Trophoblast cell (in vitro differentiated cells and primary cell): ENCODE measurements at regions not wholly inside any gene's neighbourhood (a gene's known extent, or its start where the extent isn't known, plus 50 kb on each side); places are given as distances from the start of the nearest gene placed in this dataset.
"Not testable (repeated sequence)": the region's sequence is repeated elsewhere in the genome, so short reads cannot be mapped to it uniquely, and the experiment has no call there.

Experiments used
- DNase-seq, 2 donors: peaks; one replicate each; pipeline ENCODE4 v3.0.0-alpha.2; 2016
- H2AFZ ChIP-seq: 2 replicates; pipeline ENCODE4 v1.6.1; 2013; ENCODE audit warnings: low read length, moderate library complexity, mild to moderate bottlenecking; ENCODE audit not compliant: insufficient read depth, poor library complexity
- H2AK5ac ChIP-seq: 2 replicates; pipeline ENCODE4 v1.6.1; 2013; ENCODE audit warnings: mild to moderate bottlenecking, low read length
- H2BK120ac ChIP-seq: 2 replicates; pipeline ENCODE4 v1.6.1; 2013; ENCODE audit warnings: low read length, mild to moderate bottlenecking, moderate library complexity; ENCODE audit not compliant: insufficient read depth, poor library complexity
- H2BK12ac ChIP-seq: 2 replicates; pipeline ENCODE4 v1.6.1; 2013; ENCODE audit warnings: mild to moderate bottlenecking, low read length, moderate library complexity
- H2BK5ac ChIP-seq: 2 replicates; pipeline ENCODE4 v1.6.1; 2013; ENCODE audit warnings: low read length, low read depth, moderate library complexity, mild to moderate bottlenecking; ENCODE audit not compliant: poor library complexity
- H3K14ac ChIP-seq: 2 replicates; pipeline ENCODE4 v1.6.1; 2013; ENCODE audit warnings: mild to moderate bottlenecking, low read length
- H3K18ac ChIP-seq: 2 replicates; pipeline ENCODE4 v1.6.1; 2013; ENCODE audit warnings: mild to moderate bottlenecking, low read length
- H3K23ac ChIP-seq: 2 replicates; pipeline ENCODE4 v1.6.1; 2013; ENCODE audit warnings: low read length
- H3K27ac ChIP-seq: 2 replicates; pipeline ENCODE4 v1.5.1; 2013; ENCODE audit warnings: low read depth, mild to moderate bottlenecking, inconsistent platforms, low read length, moderate library complexity
- H3K27me3 ChIP-seq: 2 replicates; pipeline ENCODE4 v1.6.1; 2013; ENCODE audit warnings: inconsistent platforms, mild to moderate bottlenecking, low read length, moderate library complexity; ENCODE audit not compliant: insufficient read depth
- H3K36me3 ChIP-seq, 2 experiments: 1 replicate in 1 of 2; 2 replicates in 1 of 2; pipeline ENCODE4 v1.6.1; 2013; ENCODE audit warnings: low read length in 2 of 2, mild to moderate bottlenecking in 2 of 2, moderate library complexity in 1 of 2; ENCODE audit not compliant: insufficient read depth in 2 of 2, control insufficient read depth in 1 of 2
- H3K4ac ChIP-seq: 2 replicates; pipeline ENCODE4 v1.6.1; 2013; ENCODE audit warnings: low read depth, mild to moderate bottlenecking, low read length, moderate library complexity
- H3K4me1 ChIP-seq, 2 experiments: 1 replicate in 1 of 2; 2 replicates in 1 of 2; pipeline ENCODE4 v1.6.1; 2013; ENCODE audit warnings: low read length in 2 of 2, mild to moderate bottlenecking in 2 of 2, moderate library complexity in 1 of 2; ENCODE audit not compliant: insufficient read depth in 2 of 2, control insufficient read depth in 1 of 2
- H3K4me2 ChIP-seq: 2 replicates; pipeline ENCODE4 v1.6.1; 2013; ENCODE audit warnings: inconsistent platforms, mild to moderate bottlenecking, low read length, moderate library complexity
- H3K4me3 ChIP-seq: 2 replicates; pipeline ENCODE4 v1.5.1; 2013; ENCODE audit warnings: mild to moderate bottlenecking, low read depth, low read length, inconsistent platforms
- H3K79me1 ChIP-seq: one replicate; pipeline ENCODE4 v1.6.1; 2013; ENCODE audit warnings: low read length
- H3K79me2 ChIP-seq: 2 replicates; pipeline ENCODE4 v1.6.1; 2013; ENCODE audit warnings: low read length, mild to moderate bottlenecking; ENCODE audit not compliant: control insufficient read depth, insufficient read depth, poor library complexity
- H3K9ac ChIP-seq: 2 replicates; pipeline ENCODE4 v1.6.1; 2013; ENCODE audit warnings: mild to moderate bottlenecking, low read length
- H3K9me3 ChIP-seq: 2 replicates; pipeline ENCODE4 v1.6.1; 2013; ENCODE audit warnings: low read depth, mild to moderate bottlenecking, control low read depth, inconsistent platforms, low read length; ENCODE audit not compliant: insufficient read depth
- H4K12ac ChIP-seq: 2 replicates; pipeline ENCODE4 v1.6.1; 2013; ENCODE audit warnings: low read depth, mild to moderate bottlenecking, low read length, moderate library complexity
- H4K8ac ChIP-seq: 2 replicates; pipeline ENCODE4 v1.6.1; 2013; ENCODE audit warnings: low read depth, mild to moderate bottlenecking, low read length, moderate library complexity
- H4K91ac ChIP-seq: one replicate; pipeline ENCODE4 v1.6.1; 2013; ENCODE audit warnings: low read depth, mild to moderate bottlenecking, low read length, moderate library complexity
- WGBS: extraction: QIAGEN DNeasy Blood & Tissue Kit; methylation state at CpG from one replicate; pipeline ENCODE4 v1.1.7; 2013; ENCODE audit warnings: missing lambda C conversion rate; ENCODE audit not compliant: insufficient read length, insufficient coverage; ENCODE audit errors: extremely low coverage; 5-methylcytosine and 5-hydroxymethylcytosine counted together

DNA sequence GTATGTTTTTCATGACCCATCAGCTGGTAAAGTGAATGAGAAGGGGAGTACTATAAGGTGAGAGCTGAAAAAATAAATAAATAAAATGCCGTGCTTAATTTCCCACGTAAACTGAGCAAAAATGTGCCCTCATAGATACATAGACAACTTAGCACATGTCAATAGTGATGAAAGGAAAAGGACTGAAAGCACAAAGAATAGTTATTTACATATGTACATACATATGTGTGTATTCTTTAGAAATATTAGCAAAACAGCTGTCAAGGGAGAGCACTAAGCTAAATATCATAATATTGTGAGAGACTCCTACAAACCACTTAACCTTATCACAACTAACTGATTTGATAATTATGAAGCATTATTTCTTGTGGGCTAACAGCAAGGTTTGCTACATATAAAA is 213.6 kb upstream of the FTMT start:
- Histone ChIP-seq H3K14ac (no peak overlapping the region), H3K36me3 (no peaks in the 10 kb centered on the region), H3K27me3 (no peaks in the 10 kb centered on the region), H3K27ac (no peak overlapping the region), H3K4me2 (no peak overlapping the region), H3K4me3 (no peak overlapping the region), H3K9ac (no peak overlapping the region), H3K9me3 (peaks cover 3% of the 10 kb centered on the region), H2BK12ac (no peak overlapping the region), H2AFZ (no peak overlapping the region), H3K23ac (no peak overlapping the region), H3K18ac (no peak overlapping the region), H3K79me1 (no peaks in the 10 kb centered on the region), H2AK5ac (no peak overlapping the region), H4K8ac (no peak overlapping the region), H2BK120ac (no peak overlapping the region), H4K91ac (no peak overlapping the region), H3K79me2 (no peaks in the 10 kb centered on the region), H3K4ac (no peak overlapping the region), H4K12ac (no peak overlapping the region), H2BK5ac (no peak overlapping the region), H3K4me1 (no peaks in the 10 kb centered on the region)
- WGBS = no CpG with 5 or more reads among the region's 2 CpGs
- no peak for DNase-seq

DNA sequence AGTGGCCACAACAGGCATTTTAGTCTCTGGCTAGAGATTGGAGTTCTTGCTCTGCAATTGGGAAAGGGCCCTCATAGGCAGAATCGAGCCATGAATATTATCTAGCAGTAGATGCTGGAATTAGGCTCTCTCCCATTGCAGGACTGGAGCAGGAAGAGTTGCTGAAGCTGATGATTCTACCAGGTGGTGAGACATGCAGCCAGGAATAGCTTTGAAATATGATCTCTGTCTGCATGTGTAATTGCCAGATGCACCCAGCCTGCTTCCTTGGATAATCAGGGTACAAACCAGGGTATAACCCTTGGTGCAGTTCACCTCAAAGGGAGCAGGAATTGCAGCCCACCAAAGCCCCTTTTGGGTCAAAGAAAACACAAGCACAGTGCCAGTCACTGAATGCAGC is 211.4 kb upstream of the FTMT start:
- Histone ChIP-seq H3K79me1 (no peaks in the 10 kb centered on the region), H2AFZ (no peak overlapping the region), H2BK120ac (no peak overlapping the region), H3K4me3 (no peak overlapping the region), H3K9ac (no peak overlapping the region), H3K18ac (no peak overlapping the region), H2BK12ac (no peak overlapping the region), H3K14ac (no peak overlapping the region), H3K9me3 (peaks cover 3% of the 10 kb centered on the region), H2AK5ac (no peak overlapping the region), H3K27me3 (no peaks in the 10 kb centered on the region), H3K4ac (no peak overlapping the region), H4K91ac (no peak overlapping the region), H3K27ac (no peak overlapping the region), H3K79me2 (no peaks in the 10 kb centered on the region), H3K36me3 (no peaks in the 10 kb centered on the region), H4K12ac (no peak overlapping the region), H4K8ac (no peak overlapping the region), H3K23ac (no peak overlapping the region), H3K4me1 (no peaks in the 10 kb centered on the region), H3K4me2 (no peak overlapping the region), H2BK5ac (no peak overlapping the region)
- WGBS = no CpG with 5 or more reads among the region's 1 CpG
- DNase-seq = no peak

DNA sequence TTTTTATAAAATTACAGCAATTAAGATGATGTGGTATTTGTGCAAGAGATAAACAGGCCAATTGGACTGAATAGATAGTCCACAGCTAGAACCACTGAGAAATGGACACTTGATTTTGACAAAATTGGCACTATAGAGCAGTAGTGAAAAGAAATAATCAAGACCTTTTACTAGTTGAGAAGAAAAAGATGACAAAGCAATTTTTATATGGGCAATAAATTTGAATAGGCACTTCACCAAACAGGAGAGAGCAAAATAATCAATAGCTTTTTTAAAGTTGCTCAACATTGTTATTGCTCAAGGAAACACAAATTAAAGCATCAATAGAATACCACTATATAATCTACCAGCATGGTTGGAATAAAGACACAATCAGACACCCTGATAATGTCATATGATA is 193.5 kb upstream of the FTMT start:
- H3K79me2 ChIP-seq = no peaks in the 10 kb centered on the region
- no peak overlapping the region for H2AK5ac ChIP-seq
- no peak overlapping the region for H3K27ac ChIP-seq
- H3K4me1 ChIP-seq = no peaks in the 10 kb centered on the region
- no peaks in the 10 kb centered on the region for H3K27me3 ChIP-seq
- H3K36me3 ChIP-seq = no peaks in the 10 kb centered on the region
- H3K23ac ChIP-seq = no peak overlapping the region
- no peak overlapping the region for H4K12ac ChIP-seq
- H3K4ac ChIP-seq = no peak overlapping the region
- no peaks in the 10 kb centered on the region for H3K9me3 ChIP-seq
- no peak overlapping the region for H3K18ac ChIP-seq
- H3K14ac ChIP-seq = no peak overlapping the region
- no peak overlapping the region for H4K8ac ChIP-seq
- no peak overlapping the region for H2BK5ac ChIP-seq
- no peaks in the 10 kb centered on the region for H3K79me1 ChIP-seq
- no peak overlapping the region for H3K9ac ChIP-seq
- no peak overlapping the region for H2AFZ ChIP-seq
- no peak for DNase-seq
- no peak overlapping the region for H2BK120ac ChIP-seq
- no peak overlapping the region for H3K4me3 ChIP-seq
- H3K4me2 ChIP-seq = no peak overlapping the region
- no peak overlapping the region for H2BK12ac ChIP-seq
- no peak overlapping the region for H4K91ac ChIP-seq

DNA sequence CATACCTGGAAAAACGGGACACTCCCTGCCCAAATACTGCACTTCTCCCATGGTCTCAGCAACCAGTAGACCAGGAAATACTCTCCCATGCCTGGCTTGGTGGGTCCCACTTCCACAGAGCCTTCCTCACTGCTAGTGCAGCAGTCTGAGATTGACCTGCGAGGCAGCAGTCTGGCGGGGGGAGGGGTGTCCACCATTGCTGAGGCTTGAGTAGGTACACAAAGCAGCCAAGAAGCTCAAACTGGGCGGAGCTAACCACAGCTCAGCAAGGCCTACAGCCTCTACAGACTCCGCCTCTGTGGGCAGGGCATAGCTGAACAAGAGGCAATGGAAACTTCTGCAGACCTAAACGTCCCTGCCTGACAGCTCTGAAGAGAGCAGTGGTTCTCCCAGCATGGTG is 191.5 kb upstream of the FTMT start:
- no peak overlapping the region for H4K12ac ChIP-seq
- no peak overlapping the region for H3K4me2 ChIP-seq
- H2AFZ ChIP-seq = no peak overlapping the region
- H3K4me3 ChIP-seq = no peak overlapping the region
- H2AK5ac ChIP-seq = no peak overlapping the region
- H3K9me3 ChIP-seq = no peaks in the 10 kb centered on the region
- H3K27ac ChIP-seq = no peak overlapping the region
- H3K79me1 ChIP-seq = no peaks in the 10 kb centered on the region
- H3K9ac ChIP-seq = no peak overlapping the region
- no peak for DNase-seq
- H3K27me3 ChIP-seq = no peaks in the 10 kb centered on the region
- no peak overlapping the region for H4K91ac ChIP-seq
- H3K4ac ChIP-seq = no peak overlapping the region
- H3K23ac ChIP-seq = no peak overlapping the region
- no peaks in the 10 kb centered on the region for H3K36me3 ChIP-seq
- no peaks in the 10 kb centered on the region for H3K4me1 ChIP-seq
- H2BK5ac ChIP-seq = no peak overlapping the region
- H3K14ac ChIP-seq = no peak overlapping the region
- no peaks in the 10 kb centered on the region for H3K79me2 ChIP-seq
- H2BK120ac ChIP-seq = no peak overlapping the region
- H2BK12ac ChIP-seq = no peak overlapping the region
- H3K18ac ChIP-seq = no peak overlapping the region
- no CpG with 5 or more reads among the region's 6 CpGs for WGBS
- H4K8ac ChIP-seq = no peak overlapping the region

DNA sequence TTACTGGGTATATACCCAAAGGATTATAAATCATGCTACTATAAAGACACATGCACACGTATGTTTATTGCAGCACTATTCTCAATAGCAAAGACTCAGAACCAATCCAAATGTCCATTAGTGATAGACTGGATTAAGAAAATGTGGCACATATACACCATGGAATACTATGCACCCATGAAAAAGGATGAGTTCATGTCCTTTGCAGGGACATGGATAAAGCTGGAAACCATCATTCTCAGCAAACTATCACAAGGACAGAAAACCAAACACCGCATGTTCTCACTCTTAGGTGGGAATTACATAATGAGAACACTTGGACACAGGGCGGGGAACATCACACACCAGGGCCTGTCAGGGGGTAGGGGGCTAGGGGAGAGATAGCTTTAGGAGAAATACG is 186.1 kb upstream of the FTMT start:
- no CpG with 5 or more reads among the region's 4 CpGs for WGBS
- not testable (repeated sequence) for DNase-seq

More for the DNA sequence above, 186.1 kb upstream of the FTMT start:
- H3K4me2 ChIP-seq, H3K4me3 ChIP-seq, H3K14ac ChIP-seq, H4K8ac ChIP-seq, H3K9ac ChIP-seq, H3K79me1 ChIP-seq, H2BK120ac ChIP-seq, H3K79me2 ChIP-seq, H2AK5ac ChIP-seq, H3K27ac ChIP-seq, H3K18ac ChIP-seq, H2BK5ac ChIP-seq, H2AFZ ChIP-seq, H3K23ac ChIP-seq, H4K12ac ChIP-seq, H3K9me3 ChIP-seq, H3K36me3 ChIP-seq, H3K4ac ChIP-seq, H3K27me3 ChIP-seq, H4K91ac ChIP-seq, H3K4me1 ChIP-seq, H2BK12ac ChIP-seq: not testable (repeated sequence)
